Progenitor cell of endocrine pancreas (in vitro differentiated cells): ENCODE measurements at regions not wholly inside any gene's neighbourhood (a gene's known extent, or its start where the extent isn't known, plus 50 kb on each side); places are given as distances from the start of the nearest gene placed in this dataset.

Experiments
- DNase-seq: peaks from one replicate; pipeline ENCODE4 v3.0.0; 2021; ENCODE audit warnings: low spot score; ENCODE audit not compliant: unreplicated experiment
- H3K27ac Mint-ChIP-seq: 2 replicates; pipeline ENCODE4 v1.8.0; 2021; ENCODE audit warnings: mild to moderate bottlenecking, moderate library complexity, mixed read lengths
- H3K27me3 Mint-ChIP-seq: 2 replicates; pipeline ENCODE4 v1.8.0; 2021; ENCODE audit warnings: mixed read lengths
- H3K36me3 Mint-ChIP-seq: 2 replicates; pipeline ENCODE4 v1.8.0; 2022; ENCODE audit warnings: mixed read lengths; ENCODE audit not compliant: insufficient read depth
- H3K4me1 Mint-ChIP-seq: 2 replicates; pipeline ENCODE4 v1.8.0; 2021; ENCODE audit warnings: low read depth, mixed read lengths
- H3K4me3 Mint-ChIP-seq: 2 replicates; pipeline ENCODE4 v1.8.0; 2021; ENCODE audit warnings: low read depth, mild to moderate bottlenecking, moderate library complexity, mixed read lengths
- H3K9me3 Mint-ChIP-seq: 2 replicates; pipeline ENCODE4 v1.8.0; 2021; ENCODE audit warnings: low read depth, mixed read lengths
- TF ChIP-seq, protein P1 (sequence below): fragments of 200-600 bp; sonication (generic); IDR thresholded peaks from one replicate; pipeline ENCODE4 v1.5.0; 2021; ENCODE audit warnings: antibody characterized with exemption, mild to moderate bottlenecking; ENCODE audit not compliant: unreplicated experiment

DNA sequence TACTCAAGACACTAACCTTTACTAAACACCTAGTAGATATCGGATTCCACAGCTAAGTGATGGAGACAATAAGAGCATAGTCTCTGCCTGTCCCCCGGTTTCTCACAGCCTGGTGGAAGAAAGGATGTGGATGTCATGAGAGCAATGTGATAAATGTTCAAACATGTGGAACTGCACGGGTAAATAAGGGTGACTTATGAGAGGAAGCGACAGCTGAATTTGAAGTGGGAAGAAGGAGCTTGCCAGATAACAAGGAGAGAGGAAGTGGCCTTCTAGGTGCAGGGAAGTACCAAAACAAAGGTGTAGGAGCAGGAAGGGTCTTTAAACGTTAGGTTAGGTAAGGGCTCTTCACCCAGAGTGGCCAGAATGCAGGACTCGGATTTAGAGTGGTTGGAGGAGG is 178.6 kb upstream of the NRIP1 start:
- H3K4me1 Mint-ChIP-seq = peaks cover 8% of the 10 kb centered on the region
- no peak for DNase-seq
- H3K27ac Mint-ChIP-seq = no peak overlapping the region
- no peak overlapping the region for H3K4me3 Mint-ChIP-seq
- TF ChIP-seq, protein P1, sequence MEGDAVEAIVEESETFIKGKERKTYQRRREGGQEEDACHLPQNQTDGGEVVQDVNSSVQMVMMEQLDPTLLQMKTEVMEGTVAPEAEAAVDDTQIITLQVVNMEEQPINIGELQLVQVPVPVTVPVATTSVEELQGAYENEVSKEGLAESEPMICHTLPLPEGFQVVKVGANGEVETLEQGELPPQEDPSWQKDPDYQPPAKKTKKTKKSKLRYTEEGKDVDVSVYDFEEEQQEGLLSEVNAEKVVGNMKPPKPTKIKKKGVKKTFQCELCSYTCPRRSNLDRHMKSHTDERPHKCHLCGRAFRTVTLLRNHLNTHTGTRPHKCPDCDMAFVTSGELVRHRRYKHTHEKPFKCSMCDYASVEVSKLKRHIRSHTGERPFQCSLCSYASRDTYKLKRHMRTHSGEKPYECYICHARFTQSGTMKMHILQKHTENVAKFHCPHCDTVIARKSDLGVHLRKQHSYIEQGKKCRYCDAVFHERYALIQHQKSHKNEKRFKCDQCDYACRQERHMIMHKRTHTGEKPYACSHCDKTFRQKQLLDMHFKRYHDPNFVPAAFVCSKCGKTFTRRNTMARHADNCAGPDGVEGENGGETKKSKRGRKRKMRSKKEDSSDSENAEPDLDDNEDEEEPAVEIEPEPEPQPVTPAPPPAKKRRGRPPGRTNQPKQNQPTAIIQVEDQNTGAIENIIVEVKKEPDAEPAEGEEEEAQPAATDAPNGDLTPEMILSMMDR = no peak
- no peaks in the 10 kb centered on the region for H3K36me3 Mint-ChIP-seq
- no peaks in the 10 kb centered on the region for H3K27me3 Mint-ChIP-seq
- H3K9me3 Mint-ChIP-seq = no peaks in the 10 kb centered on the region

DNA sequence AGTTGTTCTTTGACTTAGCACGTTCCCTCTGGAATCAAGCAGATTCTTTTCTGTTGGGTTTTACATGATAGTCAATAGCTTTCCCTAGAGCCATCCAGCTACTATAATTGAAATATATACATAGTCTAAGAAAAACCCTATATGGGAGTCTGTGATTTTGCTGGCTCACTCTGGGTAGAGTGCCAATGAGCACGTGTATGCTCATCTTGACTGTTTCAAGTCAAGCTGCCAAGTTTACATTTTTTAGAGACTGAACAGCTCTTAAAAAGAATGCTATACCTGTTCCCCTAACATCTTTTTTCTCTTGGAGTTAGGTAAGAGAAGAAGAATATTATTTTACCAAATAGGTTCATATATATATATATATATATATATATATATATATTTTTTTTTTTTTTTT is 182.8 kb upstream of the NRIP1 start:
- TF ChIP-seq, protein P1 = no peak
- Mint-ChIP-seq H3K4me3 (no peak overlapping the region), H3K9me3 (no peaks in the 10 kb centered on the region), H3K4me1 (peaks cover 2% of the 10 kb centered on the region), H3K27ac (no peak overlapping the region), H3K27me3 (peaks cover 8% of the 10 kb centered on the region), H3K36me3 (no peaks in the 10 kb centered on the region)
- DNase-seq = no peak

DNA sequence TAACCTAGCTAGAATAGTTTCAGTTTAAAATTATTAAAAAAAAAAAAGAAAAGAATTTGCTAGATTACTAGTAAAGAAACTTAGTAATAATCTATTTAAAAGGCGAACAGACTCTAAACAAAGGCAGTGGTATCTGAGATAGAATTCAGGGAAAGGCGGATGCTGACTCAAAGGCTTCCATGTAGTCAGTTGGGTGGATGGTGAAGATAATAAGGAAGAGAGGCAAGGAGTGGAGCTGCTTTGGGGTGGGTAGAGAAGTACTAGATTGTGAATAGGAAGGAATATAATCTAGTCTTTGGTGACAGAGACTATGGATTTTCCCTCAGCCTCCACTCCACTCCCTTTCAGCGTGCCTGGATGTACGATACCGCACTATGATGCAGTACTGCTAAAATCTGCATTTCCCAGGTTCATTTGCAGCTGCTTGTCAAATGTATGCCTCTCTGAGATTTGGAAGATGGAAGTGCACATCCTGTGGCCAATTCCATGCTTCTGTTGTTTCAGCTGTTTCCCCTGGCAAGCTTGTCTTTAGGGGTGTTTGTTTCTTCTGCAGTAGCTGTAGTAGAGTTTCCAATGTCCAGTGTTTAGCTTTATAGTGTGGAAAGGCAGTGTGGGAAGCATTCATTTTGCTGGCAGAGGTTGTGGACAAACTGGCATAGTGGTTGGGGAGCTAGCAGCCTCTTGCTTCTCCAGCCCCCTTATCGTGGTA is 184.6 kb upstream of the NRIP1 start:
- DNase-seq = no peak
- no peak overlapping the region for H3K27ac Mint-ChIP-seq
- no peak overlapping the region for H3K4me3 Mint-ChIP-seq
- no peaks in the 10 kb centered on the region for H3K4me1 Mint-ChIP-seq
- TF ChIP-seq, protein P1 = no peak
- H3K36me3 Mint-ChIP-seq = no peaks in the 10 kb centered on the region
- H3K27me3 Mint-ChIP-seq = peaks cover 8% of the 10 kb centered on the region
- H3K9me3 Mint-ChIP-seq = no peaks in the 10 kb centered on the region

DNA sequence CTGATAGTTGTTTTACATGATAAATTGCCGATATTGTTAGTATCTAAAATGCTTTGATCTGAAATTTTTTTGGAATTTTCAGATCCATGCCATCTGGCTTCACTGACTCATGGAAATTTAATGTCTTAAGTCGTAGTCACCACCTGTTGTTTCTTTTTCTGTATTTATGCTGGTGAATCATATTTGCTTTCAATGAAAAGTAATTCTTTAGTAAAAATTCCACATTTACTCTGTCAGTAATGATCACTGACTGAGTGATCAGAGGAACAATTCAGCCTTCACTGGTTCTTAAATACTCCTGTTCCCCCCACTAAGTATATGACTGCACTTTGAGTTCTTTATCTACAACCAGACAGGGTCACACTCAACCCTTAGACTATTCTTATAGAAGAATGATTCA is 185.6 kb upstream of the NRIP1 start:
- H3K36me3 Mint-ChIP-seq = no peaks in the 10 kb centered on the region
- no peaks in the 10 kb centered on the region for H3K4me1 Mint-ChIP-seq
- peaks cover 8% of the 10 kb centered on the region for H3K27me3 Mint-ChIP-seq
- no peak overlapping the region for H3K27ac Mint-ChIP-seq
- TF ChIP-seq, protein P1 = no peak
- H3K9me3 Mint-ChIP-seq = no peaks in the 10 kb centered on the region
- no peak for DNase-seq
- no peak overlapping the region for H3K4me3 Mint-ChIP-seq

DNA sequence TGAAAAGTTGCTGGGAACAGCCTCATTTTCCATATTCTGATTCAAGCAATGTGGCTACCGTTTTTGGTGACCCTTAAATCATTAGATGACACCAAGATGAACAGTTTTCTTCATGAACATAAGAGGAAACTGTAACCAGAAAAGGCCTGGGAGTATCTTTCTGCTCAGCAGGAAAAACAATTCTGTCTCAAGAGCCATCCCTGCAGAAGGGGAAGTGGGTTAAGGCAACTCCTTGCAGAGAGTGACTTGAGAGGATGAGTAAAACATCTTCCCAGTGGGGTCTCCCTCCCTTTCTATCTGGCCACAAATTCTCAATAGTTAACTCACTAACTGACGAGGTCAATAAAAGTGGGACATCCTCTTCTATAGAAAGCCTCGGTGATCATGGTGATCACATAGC is 187.6 kb upstream of the NRIP1 start:
- TF ChIP-seq, protein P1 = no peak
- H3K4me1 Mint-ChIP-seq = no peaks in the 10 kb centered on the region
- peaks cover 8% of the 10 kb centered on the region for H3K27me3 Mint-ChIP-seq
- DNase-seq = no peak
- no peaks in the 10 kb centered on the region for H3K9me3 Mint-ChIP-seq
- no peak overlapping the region for H3K27ac Mint-ChIP-seq
- no peak overlapping the region for H3K4me3 Mint-ChIP-seq
- no peaks in the 10 kb centered on the region for H3K36me3 Mint-ChIP-seq
